Activated effector memory CD4-positive, alpha-beta T cell treated with Interleukin-2 at 50 U/mL for 16 hours (primary cell): ENCODE measurements at regions not wholly inside any gene's neighbourhood (a gene's known extent, or its start where the extent isn't known, plus 50 kb on each side); places are given as distances from the start of the nearest gene placed in this dataset.

Experiments
- DNase-seq: peaks from one replicate; pipeline ENCODE4 v3.0.0-alpha.2; 2020

DNA sequence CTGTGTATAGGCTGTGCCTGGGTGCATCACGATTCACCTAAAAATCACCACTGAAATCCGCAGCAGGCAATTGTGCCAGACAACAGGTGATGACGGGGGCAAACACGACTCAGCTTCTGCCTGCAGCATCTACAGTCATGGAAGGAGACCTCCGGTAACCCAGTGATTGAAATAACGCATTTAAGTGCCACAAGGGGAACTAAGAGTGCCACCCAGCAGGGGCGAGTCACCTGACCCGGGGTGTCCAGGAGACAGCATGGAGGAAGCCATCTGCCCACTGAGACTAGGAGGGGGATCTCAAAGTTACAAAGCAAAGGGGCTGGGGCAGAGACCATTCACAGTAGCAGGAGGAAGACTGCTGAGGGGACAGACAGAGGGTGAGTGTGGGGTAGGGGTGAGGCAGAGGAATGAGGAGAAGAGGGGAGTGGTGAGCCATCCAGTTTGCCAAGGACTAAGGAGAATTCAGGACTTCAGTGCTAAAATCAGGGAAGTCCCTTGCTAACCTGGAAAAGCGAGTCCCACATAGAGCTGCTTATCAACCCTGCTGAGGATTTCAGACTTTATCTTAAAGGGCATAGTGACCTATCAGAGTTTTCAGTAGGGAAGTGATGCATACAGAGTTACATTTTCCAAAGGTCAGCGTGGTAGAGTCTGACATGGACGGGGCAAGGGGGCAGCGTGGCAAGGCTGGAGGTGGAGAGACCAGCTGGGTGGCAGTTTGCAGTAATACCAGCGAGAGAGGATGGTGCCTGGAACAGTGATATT, 256.7 kb upstream of the HES1 start:
- no peak for DNase-seq

GRCh38 chr3:193879864-193880242, 256.1 kb upstream of the HES1 start:
- DNase-seq = no peak

DNA sequence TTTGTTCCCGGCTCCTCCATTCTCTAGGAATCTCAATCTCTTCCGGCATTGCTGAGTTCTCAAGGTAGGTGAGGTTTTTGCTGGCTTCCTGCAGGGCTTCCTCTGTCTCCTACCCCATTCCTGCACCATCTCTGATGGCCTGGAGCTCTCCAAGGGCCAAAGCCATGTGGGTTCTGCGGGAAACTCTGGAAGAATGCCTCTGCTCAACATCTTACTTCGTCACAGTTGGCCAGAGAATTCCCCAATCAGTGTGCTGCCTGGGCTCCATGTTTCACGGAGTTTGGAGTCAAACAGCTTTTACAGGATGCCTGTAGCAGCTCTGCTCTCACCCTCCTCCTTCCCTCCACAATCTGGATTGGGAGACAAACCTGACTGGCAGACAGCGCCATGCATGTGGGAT, 253.9 kb upstream of the HES1 start:
- DNase-seq = no peak

- no peak for DNase-seq
Observed at GRCh38 chr3:193883551-193883950, 252.4 kb upstream of the HES1 start.

GRCh38 chr3:193884027-193884426, 251.9 kb upstream of the HES1 start:
- no peak for DNase-seq

- DNase-seq = no peak
Observed at GRCh38 chr3:193884652-193885051, 251.3 kb upstream of the HES1 start.

DNA sequence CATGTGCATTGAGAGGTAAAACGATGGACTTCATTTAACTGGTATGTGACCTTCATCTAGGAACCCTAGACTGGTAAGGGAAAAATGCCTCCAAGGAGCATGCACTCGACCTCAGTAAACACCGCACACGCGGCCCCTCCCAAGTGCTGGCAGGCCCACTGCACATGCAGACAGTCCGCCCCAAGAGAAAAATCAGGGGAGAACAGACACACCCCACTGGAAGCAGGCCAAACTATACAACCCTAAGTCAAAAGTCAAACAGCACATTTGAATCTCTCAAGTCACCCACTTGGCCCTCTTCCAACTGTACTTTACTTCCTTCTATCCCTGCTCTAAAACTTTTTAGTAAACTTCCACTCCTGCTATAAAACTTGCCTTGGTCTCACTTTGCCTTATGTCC, 250.1 kb upstream of the HES1 start:
- no peak for DNase-seq

- no peak for DNase-seq
Observed at GRCh38 chr3:193890016-193890897, 245.7 kb upstream of the HES1 start.

DNA sequence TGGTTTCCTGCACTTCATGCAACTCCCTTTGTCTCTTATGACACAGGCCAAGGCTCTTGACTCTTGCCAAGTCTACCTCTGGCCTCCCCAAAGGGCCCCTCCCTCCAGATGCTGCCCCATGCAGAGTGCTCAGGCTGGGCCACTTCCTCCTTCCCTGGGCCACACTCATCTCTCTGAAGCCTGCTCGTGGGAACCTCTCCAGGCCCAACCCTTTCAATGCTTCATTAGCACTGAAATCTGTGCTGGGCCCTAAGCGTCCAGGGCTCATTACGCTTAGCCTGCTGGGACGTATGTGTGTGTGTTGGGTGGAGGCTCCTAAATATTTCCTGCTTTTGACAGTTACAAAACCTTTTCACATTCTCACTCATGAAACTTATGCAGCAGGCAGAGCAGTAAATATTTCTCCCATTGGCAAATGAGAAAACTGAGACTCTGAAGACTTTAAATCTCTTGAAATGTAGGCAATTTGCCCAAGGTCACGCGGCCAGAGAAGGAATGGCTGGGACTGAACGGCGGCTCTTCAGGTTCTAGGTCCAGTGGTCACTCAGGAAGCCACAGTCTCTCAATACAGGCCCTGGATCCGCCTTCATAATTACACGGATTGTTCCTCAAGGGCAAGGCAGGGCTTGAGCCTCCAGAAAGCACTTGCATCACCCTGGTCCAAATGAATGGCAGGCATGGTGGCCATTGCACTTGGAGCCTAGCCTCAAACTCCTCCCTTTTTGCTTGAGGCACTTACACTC, 241.7 kb upstream of the HES1 start:
- DNase-seq = no peak

DNA sequence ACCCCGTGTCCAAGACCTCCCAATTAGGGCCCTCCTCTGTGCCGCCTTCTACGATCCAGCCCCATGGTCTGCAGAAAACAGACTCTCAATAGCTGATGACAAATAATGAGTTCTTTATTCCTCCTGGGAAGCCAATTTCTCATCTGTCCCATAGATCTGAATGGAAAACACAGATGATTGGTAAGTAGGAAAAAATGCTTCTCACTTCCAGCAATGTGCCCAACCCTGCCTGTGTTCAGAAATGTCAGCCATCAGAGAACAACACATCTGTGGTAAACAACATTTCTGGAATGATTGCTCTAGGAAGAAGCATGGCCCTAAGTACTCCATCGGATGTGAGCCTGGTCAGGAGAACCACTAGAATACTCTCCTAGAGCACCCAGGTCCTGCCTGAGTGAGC, 240.5 kb upstream of the HES1 start:
- DNase-seq = no peak

DNA sequence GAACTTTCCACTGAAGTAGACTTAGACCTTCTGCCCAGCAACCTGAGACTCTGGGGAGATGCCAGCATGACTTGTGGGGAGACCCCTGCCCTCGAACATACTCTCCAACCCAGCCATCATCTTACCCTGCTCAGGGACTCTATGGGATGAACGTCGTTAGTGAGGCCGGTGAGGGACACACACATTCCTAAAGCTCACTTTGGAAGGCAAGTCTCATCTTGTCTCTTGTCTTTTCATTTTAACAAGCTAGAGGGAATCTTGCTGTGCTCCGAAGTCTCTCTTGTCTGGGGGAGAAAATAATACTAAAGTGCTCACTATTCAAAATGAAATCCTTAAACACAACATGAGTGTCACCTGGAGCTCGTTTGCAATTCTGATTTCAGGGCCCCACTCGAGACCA, 239.5 kb upstream of the HES1 start:
- DNase-seq = no peak

- DNase-seq = no peak
Observed at GRCh38 chr3:193897288-193897687, 238.7 kb upstream of the HES1 start.

- DNase-seq = no peak
Observed at GRCh38 chr3:193897731-193898180, 238.2 kb upstream of the HES1 start.

DNA sequence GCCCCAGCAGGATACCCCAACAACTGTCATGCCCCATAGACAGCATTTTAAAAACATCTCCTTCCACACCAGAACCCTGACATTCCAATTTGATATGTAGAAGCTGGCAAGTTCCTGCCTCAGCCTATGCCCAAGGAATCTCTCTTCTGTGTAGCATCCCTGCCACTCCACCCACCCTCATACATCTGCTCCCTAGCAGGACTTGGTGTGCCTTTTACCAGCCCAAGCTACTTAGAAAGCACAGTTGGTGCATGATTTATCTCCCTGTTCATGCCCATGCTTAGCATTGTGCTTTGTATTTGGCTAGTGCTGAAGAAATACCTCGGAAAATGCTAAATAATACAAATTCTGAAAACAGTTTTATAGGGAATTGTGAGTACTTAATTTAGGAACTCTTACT, 236.9 kb upstream of the HES1 start:
- DNase-seq = no peak

- no peak for DNase-seq
Observed at GRCh38 chr3:193901007-193901406, 234.9 kb upstream of the HES1 start.

DNA sequence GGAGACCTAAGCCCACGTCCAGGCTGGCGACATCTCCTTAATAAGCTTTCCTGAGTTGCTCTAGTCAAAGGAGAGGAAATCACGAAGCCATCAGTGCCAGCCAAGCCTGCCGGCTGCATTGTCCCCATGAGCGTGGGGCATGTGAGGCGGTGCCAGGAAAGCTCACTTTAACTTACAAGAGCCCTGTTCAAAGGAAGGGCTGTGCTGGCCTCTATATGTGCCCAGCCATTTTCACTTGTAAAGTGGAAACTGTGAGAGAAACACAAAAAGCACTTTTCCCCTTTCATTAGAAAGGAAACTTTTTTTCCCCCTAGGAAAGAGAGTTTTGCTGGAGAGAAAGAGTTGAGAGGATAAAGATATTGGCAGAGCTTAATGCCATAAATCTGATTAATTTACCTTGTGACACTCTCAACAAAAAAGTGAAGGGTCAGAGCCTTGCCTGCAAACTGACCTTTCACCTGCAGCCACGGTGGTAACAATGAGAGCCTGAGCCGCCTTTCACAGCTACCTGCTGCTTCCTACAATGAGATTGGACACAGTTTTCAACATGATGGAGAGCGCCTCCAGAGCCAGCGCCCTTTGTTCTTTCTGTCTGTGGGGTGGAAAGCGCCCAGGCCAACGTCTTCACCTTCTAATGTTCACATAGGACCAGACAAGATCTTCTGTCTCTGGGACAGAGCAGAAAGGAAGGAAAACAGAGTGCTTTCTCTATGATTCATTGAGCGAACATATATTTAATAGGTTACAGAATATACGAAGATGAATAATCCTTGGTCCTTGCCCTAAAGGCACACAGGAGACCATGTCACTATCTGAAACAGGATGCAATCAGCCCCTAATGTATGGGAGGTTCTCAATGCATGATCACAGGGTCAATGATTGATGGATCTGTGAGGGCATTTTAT, 233.1 kb upstream of the HES1 start:
- no peak for DNase-seq

- no peak for DNase-seq
Observed at GRCh38 chr3:193903512-193903817, 232.5 kb upstream of the HES1 start.

GRCh38 chr3:193903966-193904365, 232.0 kb upstream of the HES1 start:
- DNase-seq = no peak

DNA sequence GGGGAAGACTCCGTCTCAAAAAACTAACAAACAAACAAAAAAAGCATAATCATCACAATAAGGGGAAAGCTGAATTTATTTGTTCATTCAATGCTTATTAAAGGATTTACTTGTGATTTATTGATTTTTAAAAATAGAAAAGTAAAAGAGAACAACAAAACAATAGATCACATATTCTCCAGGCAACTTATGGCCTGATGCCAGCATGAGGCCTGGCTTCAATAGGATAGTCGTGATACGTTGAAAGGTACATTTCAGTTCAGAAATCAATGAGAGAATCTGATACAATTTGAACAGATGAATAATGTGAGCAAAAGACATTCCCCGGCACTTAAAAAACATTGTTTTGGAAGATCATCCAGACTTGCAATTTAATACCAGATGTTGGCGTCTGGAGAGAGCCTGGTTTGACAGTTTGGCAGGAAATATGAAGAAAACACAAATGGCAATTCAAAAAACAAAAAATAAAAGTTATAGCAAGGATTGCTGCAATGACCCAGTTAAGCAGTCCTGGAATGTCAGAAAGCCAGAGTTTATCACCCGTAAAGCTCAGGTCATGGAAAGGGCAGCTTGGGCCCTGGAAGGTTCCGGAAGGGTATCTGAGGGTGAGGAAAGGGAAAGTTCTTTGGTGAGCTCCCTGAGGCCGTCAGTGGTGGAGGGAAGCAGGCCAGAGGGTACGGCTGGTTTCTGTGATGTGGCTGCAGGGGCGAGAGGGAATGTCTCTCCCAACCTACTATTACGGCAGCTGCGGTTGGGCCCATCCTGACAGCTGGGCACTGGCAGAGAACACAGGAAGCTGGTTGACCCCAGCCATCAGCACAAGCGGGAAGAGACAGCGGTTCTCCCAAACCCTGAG, 230.2 kb upstream of the HES1 start:
- no peak for DNase-seq

DNA sequence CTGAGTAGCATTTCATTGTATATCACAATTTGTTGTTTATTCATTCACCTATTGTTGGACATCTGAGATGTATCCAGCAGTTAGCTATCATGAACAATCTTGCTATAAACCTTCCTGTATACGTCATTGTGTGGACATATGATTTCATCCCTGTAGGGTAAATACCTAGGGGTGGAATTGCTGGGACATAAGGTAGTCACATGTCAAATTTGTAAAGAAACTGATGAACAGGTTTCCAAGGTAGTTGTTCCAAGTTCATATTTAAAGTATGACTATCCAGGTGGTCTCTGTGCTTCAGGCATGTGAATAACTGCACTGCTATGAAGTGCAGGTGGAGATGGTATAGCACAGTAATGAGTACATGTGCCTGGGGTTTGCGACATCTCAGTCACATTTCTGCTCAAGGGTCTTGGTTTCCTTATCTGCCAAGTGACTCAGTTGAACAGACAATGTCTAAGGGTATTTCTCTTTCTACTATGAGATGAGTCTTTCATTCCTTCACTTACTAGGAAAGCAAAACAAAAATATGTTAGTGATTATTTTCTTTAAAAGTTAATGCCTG, 229.0 kb upstream of the HES1 start:
- no peak for DNase-seq

- no peak for DNase-seq
Observed at GRCh38 chr3:193908181-193908744, 227.7 kb upstream of the HES1 start.
